HepG2 (cell line): ENCODE measurements at regions not wholly inside any gene's neighbourhood (a gene's known extent, or its start where the extent isn't known, plus 50 kb on each side); places are given as distances from the start of the nearest gene placed in this dataset.

Experiments
- ATAC-seq: fragments of 200-7000 bp; cut with Tn5 transposase; 3 replicates; pipeline ENCODE4 v1.9.1; 2020; ENCODE audit warnings: mild to moderate bottlenecking, moderate library complexity
- BruUV-seq: library from RNA; stranded (reverse); fragments of 400-500 nt; replicated peaks from 2 replicates; lab custom pipeline; 2021; lab: Mats Ljungman, UMichigan
- CTCF ChIA-PET: fragments of 300-600 bp; formaldehyde crosslinking; extraction: SDS; loops from one replicate; lab custom pipeline; 2021; ENCODE audit warnings: low total read pairs, inconsistent platforms, low intra/inter-chr PET ratio; lab: Yijun Ruan, JAX
- POLR2A ChIA-PET: fragments of 350-600 bp; sonication (Branson Sonifier 250); formaldehyde crosslinking; loops from one replicate; lab custom pipeline; 2020; ENCODE audit warnings: antibody characterized with exemption, inconsistent platforms; lab: Yijun Ruan, JAX
- DNase-seq: peaks from one replicate; pipeline ENCODE4 v3.0.0-alpha.2; 2015; ENCODE audit warnings: low spot score
- FAIRE-seq: peaks from 3 replicates; lab custom pipeline; 2011; peaks lifted over from hg19 to GRCh38; lab: Jason Lieb, UNC
- H2AFZ ChIP-seq: one replicate; pipeline ENCODE4 v1.6.1; 2011; ENCODE audit warnings: low read length, inconsistent platforms
- H3K27ac ChIP-seq: fragments of 300-600 bp; 3 replicates; pipeline ENCODE4 v1.8.0; 2011; ENCODE audit warnings: mixed run types, mild to moderate bottlenecking, mixed read lengths, low read length, inconsistent platforms; ENCODE audit not compliant: insufficient read depth; ENCODE audit errors: extremely low read length
- H3K27me3 ChIP-seq, 2 experiments: fragments of 200-600 bp in 1 of 2; 2 replicates in 1 of 2; 3 replicates in 1 of 2; pipeline versions ENCODE4 v1.6.0 to v1.8.0; 2011; ENCODE audit warnings: low read length in 2 of 2, mild to moderate bottlenecking in 2 of 2, moderate library complexity in 2 of 2, inconsistent platforms in 1 of 2; ENCODE audit not compliant: insufficient read depth in 2 of 2, control insufficient read depth in 1 of 2
- H3K36me3 ChIP-seq, 2 experiments: fragments of 200-600 bp in 1 of 2; replicated peaks in 1 of 2; 2 replicates in 1 of 2; 3 replicates in 1 of 2; pipeline versions ENCODE4 v1.5.1 to v1.8.0; 2011; ENCODE audit warnings: low read length in 2 of 2, inconsistent platforms in 1 of 2; ENCODE audit not compliant: insufficient read depth in 2 of 2, control insufficient read depth in 1 of 2
- H3K4me1 ChIP-seq: 2 replicates; pipeline ENCODE4 v1.5.1; 2012; ENCODE audit warnings: low read length, inconsistent platforms; ENCODE audit not compliant: insufficient read depth
- H3K4me2 ChIP-seq: 2 replicates; pipeline ENCODE4 v1.6.0; 2011; ENCODE audit warnings: low read depth, low read length, inconsistent platforms
- H3K4me3 ChIP-seq, 3 experiments: fragments of 200-600 bp in 1 of 3; sonication (generic), shearing (Covaris generic) in 1 of 3; replicated peaks in 1 of 3; 2 replicates each; pipeline ENCODE4 v1.5.1; 2011 to 2016; ENCODE audit warnings: low read length in 3 of 3, inconsistent platforms in 2 of 3, low read depth in 2 of 3, mild to moderate bottlenecking in 2 of 3, control low read depth in 1 of 3, mixed read lengths in 1 of 3; ENCODE audit not compliant: insufficient read depth in 1 of 3
- H3K79me2 ChIP-seq: one replicate; pipeline ENCODE4 v1.6.1; 2011; ENCODE audit warnings: low read length, inconsistent platforms; ENCODE audit not compliant: insufficient read depth
- H3K9ac ChIP-seq: 2 replicates; pipeline ENCODE4 v1.6.0; 2011; ENCODE audit warnings: mild to moderate bottlenecking, low read depth, low read length, inconsistent platforms; ENCODE audit not compliant: insufficient read depth
- H3K9me3 ChIP-seq: 2 replicates; pipeline ENCODE4 v1.5.1; 2012; ENCODE audit warnings: mild to moderate bottlenecking, low read length
- H4K20me1 ChIP-seq: 2 replicates; pipeline ENCODE4 v1.6.0; 2011; ENCODE audit warnings: inconsistent platforms, mild to moderate bottlenecking, low read length, moderate library complexity; ENCODE audit not compliant: insufficient read depth
- NKX3-1 ChIP-seq: sonication (generic); formaldehyde crosslinking; IDR thresholded peaks from 2 replicates; pipeline ENCODE4 v1.5.0; 2020; ENCODE audit warnings: missing genetic modification reagents
- SRSF9 ChIP-seq: fragments of 200-400 bp; formaldehyde crosslinking; IDR thresholded peaks from 2 replicates; pipeline ENCODE4 v1.6.1; 2018; ENCODE audit warnings: borderline replicate concordance, mild to moderate bottlenecking, low read depth, low read length; ENCODE audit not compliant: insufficient read depth, poor library complexity, severe bottlenecking
- TSC22D2 ChIP-seq: sonication (generic); formaldehyde crosslinking; IDR thresholded peaks from 2 replicates; pipeline ENCODE4 v1.5.1; 2020; ENCODE audit warnings: missing genetic modification reagents, mild to moderate bottlenecking, borderline replicate concordance
- ZNF7 ChIP-seq: IDR thresholded peaks from 2 replicates; pipeline ENCODE4 v1.6.1; 2016; ENCODE audit warnings: missing biosample characterization, missing genetic modification reagents
- WGBS: methylation state at CpG from one replicate; pipeline ENCODE4 v1.1.6; 2017; ENCODE audit warnings: low lambda C conversion rate; 5-methylcytosine and 5-hydroxymethylcytosine counted together
- in situ Hi-C: cut with HindIII; loops from 2 replicates; pipeline ENCODE4 v1.10.0; 2017; ENCODE audit warnings: low pct_unique_long_range_greater_than_20kb; ENCODE audit not compliant: extremely low pct_ligation_motif_present
- intact Hi-C: fragments of 100-400 bp; cut with micrococcal nuclease; formaldehyde crosslinking; loops from one replicate; pipeline ENCODE4 v1.10.0; 2022; ENCODE audit not compliant: unreplicated experiment
- TF ChIP-seq, protein P1 (sequence below): sonication (generic); formaldehyde crosslinking; IDR thresholded peaks from 2 replicates; pipeline ENCODE4 v1.8.1; 2023; ENCODE audit warnings: mild to moderate bottlenecking, moderate library complexity, missing genetic modification reagents
- TF ChIP-seq, protein P2 (sequence below): sonication (generic); formaldehyde crosslinking; IDR thresholded peaks from 2 replicates; pipeline ENCODE4 v1.4.0; 2020; ENCODE audit warnings: mild to moderate bottlenecking, missing genetic modification reagents

DNA sequence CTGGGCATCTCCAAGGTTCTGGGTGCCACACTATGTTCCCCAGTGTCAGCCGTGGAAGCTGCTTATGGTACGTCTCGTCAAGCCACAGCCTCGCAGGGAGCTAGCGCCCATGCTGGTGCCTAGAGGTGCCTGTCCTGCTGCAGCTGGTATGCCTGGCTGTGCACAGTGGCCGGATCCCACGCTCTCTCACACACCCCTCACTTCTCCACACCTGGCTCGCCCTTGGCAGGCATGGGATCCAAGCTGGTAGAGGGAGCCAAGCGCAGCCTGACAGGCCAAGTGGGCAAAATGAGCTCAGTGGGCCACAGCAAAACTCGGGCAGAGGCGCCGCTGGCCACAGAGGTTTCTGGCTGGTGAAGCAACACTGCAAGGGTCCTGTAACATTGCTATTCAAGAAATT is 156.1 kb upstream of the RBMS1 start:
- TF ChIP-seq NKX3-1 (CRISPR knock-in tag) (no peak), ZNF7 (CRISPR knock-in tag) (no peak), SRSF9 (no peak), TSC22D2 (CRISPR knock-in tag) (no peak)
- TF ChIP-seq, protein P1, sequence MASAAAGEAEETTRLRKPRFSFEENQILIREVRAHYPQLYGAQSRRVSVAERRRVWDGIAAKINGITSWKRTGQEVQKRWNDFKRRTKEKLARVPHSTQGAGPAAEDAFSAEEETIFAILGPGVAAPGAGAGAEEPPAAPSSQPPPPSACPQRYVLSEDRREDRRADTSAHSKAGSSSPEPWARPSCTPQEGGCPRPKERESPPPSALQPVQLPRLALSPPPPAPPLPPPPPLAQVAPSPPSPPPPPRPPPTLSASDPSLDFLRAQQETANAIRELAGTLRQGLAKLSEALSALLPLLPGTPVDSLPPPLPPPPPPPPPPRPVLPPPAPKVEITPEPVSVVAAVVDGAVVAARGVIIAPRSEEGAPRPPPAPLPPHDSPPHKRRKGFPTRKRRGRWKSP = no peak
- TF ChIP-seq, protein P2, sequence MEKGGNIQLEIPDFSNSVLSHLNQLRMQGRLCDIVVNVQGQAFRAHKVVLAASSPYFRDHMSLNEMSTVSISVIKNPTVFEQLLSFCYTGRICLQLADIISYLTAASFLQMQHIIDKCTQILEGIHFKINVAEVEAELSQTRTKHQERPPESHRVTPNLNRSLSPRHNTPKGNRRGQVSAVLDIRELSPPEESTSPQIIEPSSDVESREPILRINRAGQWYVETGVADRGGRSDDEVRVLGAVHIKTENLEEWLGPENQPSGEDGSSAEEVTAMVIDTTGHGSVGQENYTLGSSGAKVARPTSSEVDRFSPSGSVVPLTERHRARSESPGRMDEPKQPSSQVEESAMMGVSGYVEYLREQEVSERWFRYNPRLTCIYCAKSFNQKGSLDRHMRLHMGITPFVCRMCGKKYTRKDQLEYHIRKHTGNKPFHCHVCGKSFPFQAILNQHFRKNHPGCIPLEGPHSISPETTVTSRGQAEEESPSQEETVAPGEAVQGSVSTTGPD = no peak
- intact Hi-C loops = no loop called here
- ATAC-seq = peak; percentile 33; the same call in 2 of the 3 replicates
- ChIA-PET POLR2A (no interaction called here), CTCF (no interaction called here)
- H3K79me2 ChIP-seq = no peaks in the 10 kb centered on the region
- H3K27me3 ChIP-seq = no peaks in the 10 kb centered on the region
- H2AFZ ChIP-seq = no peak overlapping the region
- no peaks in the 10 kb centered on the region for H3K36me3 ChIP-seq
- in situ Hi-C loops = no loop called here
- no peak overlapping the region for H3K4me3 ChIP-seq
- no peak overlapping the region for H3K9ac ChIP-seq
- no TSS peak for BruUV-seq
- no peak for DNase-seq
- H4K20me1 ChIP-seq = no peaks in the 10 kb centered on the region
- no peak overlapping the region for H3K27ac ChIP-seq
- 44% methylated on average over 7 of the region's 12 CpGs for WGBS
- H3K9me3 ChIP-seq = no peaks in the 10 kb centered on the region
- no peaks in the 10 kb centered on the region for H3K4me1 ChIP-seq
- no peak overlapping the region for H3K4me2 ChIP-seq
- no peak for FAIRE-seq
